ENCODE measurements at regions not wholly inside any gene's neighbourhood (a gene's known extent, or its start where the extent isn't known, plus 50 kb on each side); places are given as distances from the start of the nearest gene placed in this dataset.

DNA sequence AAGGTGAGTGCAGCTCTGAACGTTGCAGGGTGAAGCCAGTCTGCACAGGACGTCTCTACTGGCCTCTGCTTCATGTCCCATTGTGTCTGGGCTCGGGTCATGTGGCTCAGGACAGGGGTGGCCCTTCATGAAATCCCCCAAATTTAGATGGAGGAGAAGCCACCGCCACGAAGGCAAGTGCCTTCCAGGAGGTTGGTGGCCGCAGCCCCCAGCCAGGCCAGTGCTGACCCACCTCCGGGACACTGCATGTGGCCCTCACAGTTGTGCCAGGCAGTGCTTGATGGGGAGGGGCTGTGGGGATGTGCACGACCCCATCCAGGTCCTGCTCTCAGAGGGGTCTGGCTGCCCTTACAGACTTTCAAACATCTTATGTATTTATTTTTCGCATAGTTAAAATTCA lies 1311.1 kb downstream of the BRD1 start:
- no peaks in the 10 kb centered on the region for H3K4me1 ChIP-seq (ENCODE audit: insufficient read depth, low read length, poor library complexity, severe bottlenecking)
- no peaks in the 10 kb centered on the region for H3F3A ChIP-seq (ENCODE audit: low read depth)
- H2AFZ ChIP-seq (ENCODE audit: low read length), result no peak overlapping the region
- no peaks in the 10 kb centered on the region for H3K36me3 ChIP-seq (ENCODE audit: insufficient read depth, low read length)
- H3K4me3 ChIP-seq (ENCODE audit: low read length, poor library complexity, severe bottlenecking), result no peak overlapping the region
- H4K20me1 ChIP-seq (ENCODE audit: insufficient read depth, low read length, poor library complexity, severe bottlenecking), result no peaks in the 10 kb centered on the region
- no peak overlapping the region for H3K9ac ChIP-seq (ENCODE audit: low read depth, low read length, poor library complexity, severe bottlenecking)
- H3K79me2 ChIP-seq (ENCODE audit: insufficient read depth, low read length), result no peaks in the 10 kb centered on the region
- no peaks in the 10 kb centered on the region for H3K27me3 ChIP-seq (ENCODE audit: insufficient read depth, low read length, poor library complexity, severe bottlenecking)
- H3K9me3 ChIP-seq (ENCODE audit: insufficient read depth, low read depth, low read length), result no peaks in the 10 kb centered on the region; the same call in 1 of the 2 replicates
- no peak overlapping the region for H3K4me2 ChIP-seq (ENCODE audit: low read depth, low read length, poor library complexity, severe bottlenecking)
- no peaks in the 10 kb centered on the region for H3K9me2 ChIP-seq (replicated peaks; ENCODE audit: low read depth, low read length)
- TF ChIP-seq, protein P1, sequence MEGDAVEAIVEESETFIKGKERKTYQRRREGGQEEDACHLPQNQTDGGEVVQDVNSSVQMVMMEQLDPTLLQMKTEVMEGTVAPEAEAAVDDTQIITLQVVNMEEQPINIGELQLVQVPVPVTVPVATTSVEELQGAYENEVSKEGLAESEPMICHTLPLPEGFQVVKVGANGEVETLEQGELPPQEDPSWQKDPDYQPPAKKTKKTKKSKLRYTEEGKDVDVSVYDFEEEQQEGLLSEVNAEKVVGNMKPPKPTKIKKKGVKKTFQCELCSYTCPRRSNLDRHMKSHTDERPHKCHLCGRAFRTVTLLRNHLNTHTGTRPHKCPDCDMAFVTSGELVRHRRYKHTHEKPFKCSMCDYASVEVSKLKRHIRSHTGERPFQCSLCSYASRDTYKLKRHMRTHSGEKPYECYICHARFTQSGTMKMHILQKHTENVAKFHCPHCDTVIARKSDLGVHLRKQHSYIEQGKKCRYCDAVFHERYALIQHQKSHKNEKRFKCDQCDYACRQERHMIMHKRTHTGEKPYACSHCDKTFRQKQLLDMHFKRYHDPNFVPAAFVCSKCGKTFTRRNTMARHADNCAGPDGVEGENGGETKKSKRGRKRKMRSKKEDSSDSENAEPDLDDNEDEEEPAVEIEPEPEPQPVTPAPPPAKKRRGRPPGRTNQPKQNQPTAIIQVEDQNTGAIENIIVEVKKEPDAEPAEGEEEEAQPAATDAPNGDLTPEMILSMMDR (conservative IDR thresholded peaks at IDR 0.05; ENCODE audit: low read length), result no peak
- no peak for TF ChIP-seq EZH2phosphoT487 (IDR thresholded peaks at IDR 0.05; ENCODE audit: borderline replicate concordance)

- no peak overlapping the region for H3K9ac ChIP-seq (ENCODE audit: low read depth, low read length, poor library complexity, severe bottlenecking)
- H3K4me1 ChIP-seq (ENCODE audit: insufficient read depth, low read length, poor library complexity, severe bottlenecking), result no peaks in the 10 kb centered on the region
- no peaks in the 10 kb centered on the region; the same call in 1 of the 2 replicates for H3K9me3 ChIP-seq (ENCODE audit: insufficient read depth, low read depth, low read length)
- H3K27me3 ChIP-seq (ENCODE audit: insufficient read depth, low read length, poor library complexity, severe bottlenecking), result no peaks in the 10 kb centered on the region
- no peak overlapping the region for H2AFZ ChIP-seq (ENCODE audit: low read length)
- no peak overlapping the region for H3K4me2 ChIP-seq (ENCODE audit: low read depth, low read length, poor library complexity, severe bottlenecking)
- TF ChIP-seq, protein P1 (conservative IDR thresholded peaks at IDR 0.05; ENCODE audit: low read length), result no peak
- no peak for TF ChIP-seq EZH2phosphoT487 (IDR thresholded peaks at IDR 0.05; ENCODE audit: borderline replicate concordance)
- H3K79me2 ChIP-seq (ENCODE audit: insufficient read depth, low read length), result no peaks in the 10 kb centered on the region
- H3K4me3 ChIP-seq (ENCODE audit: low read length, poor library complexity, severe bottlenecking), result no peak overlapping the region
- no peaks in the 10 kb centered on the region for H4K20me1 ChIP-seq (ENCODE audit: insufficient read depth, low read length, poor library complexity, severe bottlenecking)
- no peaks in the 10 kb centered on the region for H3K9me2 ChIP-seq (replicated peaks; ENCODE audit: low read depth, low read length)
- H3K36me3 ChIP-seq (ENCODE audit: insufficient read depth, low read length), result no peaks in the 10 kb centered on the region
- H3F3A ChIP-seq (ENCODE audit: low read depth), result no peaks in the 10 kb centered on the region
These were observed 1312.0 kb downstream of the BRD1 start for GRCh38 chr22:48515571-48516200.

DNA sequence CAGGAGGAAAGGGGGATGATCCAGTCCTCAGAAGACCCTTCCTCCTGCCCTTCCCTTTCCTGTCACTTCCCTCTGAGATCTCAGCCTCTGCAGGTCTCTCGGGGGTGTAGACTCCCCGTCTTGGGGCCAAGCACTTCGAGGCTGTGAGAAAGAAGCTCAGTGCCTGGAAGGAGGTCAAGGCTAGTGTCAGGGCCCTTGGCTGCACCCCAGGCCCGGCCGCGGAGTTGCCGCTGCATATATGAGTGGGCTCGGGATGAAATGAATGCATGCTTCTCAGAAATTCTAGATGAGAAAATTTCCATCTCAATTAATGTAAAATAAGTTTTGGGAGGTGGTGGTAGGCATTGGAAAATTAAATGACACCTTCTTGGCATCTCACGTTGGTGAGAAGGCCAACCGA lies 1313.7 kb downstream of the BRD1 start:
- H3K9ac ChIP-seq (ENCODE audit: low read depth, low read length, poor library complexity, severe bottlenecking), result no peak overlapping the region
- no peak overlapping the region for H3K4me3 ChIP-seq (ENCODE audit: low read length, poor library complexity, severe bottlenecking)
- H3F3A ChIP-seq (ENCODE audit: low read depth), result no peaks in the 10 kb centered on the region
- H3K9me3 ChIP-seq (ENCODE audit: insufficient read depth, low read depth, low read length), result no peaks in the 10 kb centered on the region; the same call in 1 of the 2 replicates
- H3K27me3 ChIP-seq (ENCODE audit: insufficient read depth, low read length, poor library complexity, severe bottlenecking), result no peaks in the 10 kb centered on the region
- H3K4me1 ChIP-seq (ENCODE audit: insufficient read depth, low read length, poor library complexity, severe bottlenecking), result no peaks in the 10 kb centered on the region
- H3K4me2 ChIP-seq (ENCODE audit: low read depth, low read length, poor library complexity, severe bottlenecking), result no peak overlapping the region
- no peaks in the 10 kb centered on the region for H3K9me2 ChIP-seq (replicated peaks; ENCODE audit: low read depth, low read length)
- H3K79me2 ChIP-seq (ENCODE audit: insufficient read depth, low read length), result no peaks in the 10 kb centered on the region
- H2AFZ ChIP-seq (ENCODE audit: low read length), result no peak overlapping the region
- TF ChIP-seq, protein P1 (conservative IDR thresholded peaks at IDR 0.05; ENCODE audit: low read length), result no peak
- TF ChIP-seq EZH2phosphoT487 (IDR thresholded peaks at IDR 0.05; ENCODE audit: borderline replicate concordance), result no peak
- H3K36me3 ChIP-seq (ENCODE audit: insufficient read depth, low read length), result no peaks in the 10 kb centered on the region
- no peaks in the 10 kb centered on the region for H4K20me1 ChIP-seq (ENCODE audit: insufficient read depth, low read length, poor library complexity, severe bottlenecking)
